ENCODE measurements at regions not wholly inside any gene's neighbourhood (a gene's known extent, or its start where the extent isn't known, plus 50 kb on each side); places are given as distances from the start of the nearest gene placed in this dataset.

- TF ChIP-seq BCLAF1 (IDR thresholded peaks at IDR 0.05) (no peak), HDAC2 (IDR thresholded peaks at IDR 0.05) (no peak), ELK1 (IDR thresholded peaks at IDR 0.05; ENCODE audit: low read depth, low read length) (no peak), NFYB (IDR thresholded peaks at IDR 0.05; ENCODE audit: insufficient read depth, low read depth, low read length) (no peak), SRF (IDR thresholded peaks at IDR 0.05; ENCODE audit: low read depth in 2 of 2, low read length in 2 of 2) (no peak), POU2F2 (IDR thresholded peaks at IDR 0.05; ENCODE audit: borderline replicate concordance, low read depth, low read length) (no peak), ASH2L (IDR thresholded peaks at IDR 0.05; ENCODE audit: borderline replicate concordance, low read depth) (no peak), NRF1 (conservative IDR thresholded peaks at IDR 0.05; ENCODE audit: low read depth, low read length) (no peak), MTA2 (IDR thresholded peaks at IDR 0.05; ENCODE audit: low read depth) (no peak), NR2F1 (conservative IDR thresholded peaks at IDR 0.05) (no peak)
These were observed 169.2 kb upstream of the RBPJ start (continued) for GRCh38 chr4:26151615-26152014.

GRCh38 chr4:26152056-26152455 is 168.8 kb upstream of the RBPJ start:
- no peak overlapping the region for H3K4me2 ChIP-seq (ENCODE audit: control insufficient read depth, insufficient read depth)
- RAD21 ChIA-PET (ENCODE audit: unreplicated experiment): no interaction called here
- H3K9me3 ChIP-seq (replicated peaks; ENCODE audit: control insufficient read depth, insufficient read depth, low read length): no peaks in the 10 kb centered on the region
- no peaks in the 10 kb centered on the region for H3K79me2 ChIP-seq (ENCODE audit: control insufficient read depth, insufficient read depth, low read length)
- in situ Hi-C loops (cut with MboI): no loop called here
- CTCF ChIA-PET: interaction anchor here (0.6 to 1.2 kb wide), 3 partner anchors 9 to 164 kb away, joined by 3 to 6 read pairs (median 3); no protein-coding TSS in a partner anchor
- WGBS (ENCODE audit: insufficient coverage, insufficient replicate concordance, low lambda C conversion rate, missing lambda C conversion rate): 54% methylated on average over 6 of the region's 6 CpGs
- ATAC-seq: no peak
- FAIRE-seq: no peak
- no peaks in the 10 kb centered on the region for H4K20me1 ChIP-seq (ENCODE audit: control insufficient read depth, insufficient read depth)
- no peak overlapping the region for H2AFZ ChIP-seq (ENCODE audit: control insufficient read depth, low read depth, low read length)
- H3K9ac ChIP-seq (ENCODE audit: control insufficient read depth, insufficient read depth, low read length): no peak overlapping the region
- no peak for DNase-seq (ENCODE audit: low read depth, low spot score)
- intact Hi-C loops (cut with micrococcal nuclease; ENCODE audit: unreplicated experiment): no loop called here
- H3K27ac ChIP-seq (ENCODE audit: control insufficient read depth, insufficient read depth): no peak overlapping the region
- SMC1A ChIA-PET (ENCODE audit: uncharacterized antibody, unreplicated experiment): interaction anchor here (1.3 kb wide), 1 partner anchor 69 kb away, joined by 4 read pairs; no protein-coding TSS in a partner anchor
- no peaks in the 10 kb centered on the region for H3K36me3 ChIP-seq (ENCODE audit: control insufficient read depth in 2 of 2, insufficient read depth in 2 of 2, low read length in 1 of 2)
- BruUV-seq (replicated peaks): no TSS peak
- no peak overlapping the region for H3K4me3 ChIP-seq
- no peaks in the 10 kb centered on the region for H3K4me1 ChIP-seq (ENCODE audit: control insufficient read depth, insufficient read depth, low read length)
- POLR2A ChIA-PET: no interaction called here
- 0 out of 4 replicates have a peak, but pooled peaks cover 0 to 1% of the 10 kb centered on the region in 2 experiments for H3K27me3 ChIP-seq (replicated peaks in 1 of 2; ENCODE audit: control insufficient read depth in 2 of 2, insufficient read depth in 2 of 2, low read length in 1 of 2)
- TF ChIP-seq BCL3 (IDR thresholded peaks at IDR 0.05; ENCODE audit: borderline replicate concordance, insufficient read depth, low read depth, low read length, poor library complexity, severe bottlenecking): no peak
- no peak for TF ChIP-seq REST (IDR thresholded peaks at IDR 0.05; ENCODE audit: low read depth, low read length)
- no peak for TF ChIP-seq BRCA1 (IDR thresholded peaks at IDR 0.05; ENCODE audit: low read depth, low read length)
- no peak for TF ChIP-seq ATF3 (IDR thresholded peaks at IDR 0.05; ENCODE audit: borderline replicate concordance, extremely low read depth, low read depth, low read length)
